H1 (cell line): ENCODE measurements at regions not wholly inside any gene's neighbourhood (a gene's known extent, or its start where the extent isn't known, plus 50 kb on each side); places are given as distances from the start of the nearest gene placed in this dataset.

Source experiments
- CTCF ChIA-PET: fragments of 300-600 bp; sonication (Branson Sonifier 250); formaldehyde crosslinking; loops from one replicate; lab custom pipeline; 2021; ENCODE audit not compliant: partially characterized antibody; lab: Charles Lee
- POLR2A ChIA-PET: fragments of 300-600 bp; sonication (Branson Sonifier 250); formaldehyde crosslinking; loops from one replicate; lab custom pipeline; 2021; ENCODE audit warnings: inconsistent platforms; ENCODE audit not compliant: partially characterized antibody; lab: Charles Lee
- DNase-seq, 2 experiments: peaks; one replicate each; pipeline versions ENCODE4 v3.0.0 to v3.0.0-alpha.2; 2010 to 2022; ENCODE audit warnings: low spot score in 2 of 2, low read depth in 1 of 2, mixed read lengths in 1 of 2
- FAIRE-seq: peaks from 2 replicates; lab custom pipeline; 2011; peaks lifted over from hg19 to GRCh38; lab: Jason Lieb, UNC
- H2AFZ ChIP-seq: 2 replicates; pipeline ENCODE4 v1.8.1; 2012; ENCODE audit warnings: low read length, inconsistent platforms
- H2AK5ac ChIP-seq: 2 replicates; pipeline ENCODE4 v1.6.1; 2013; ENCODE audit warnings: low read depth, low read length
- H2BK120ac ChIP-seq: replicated peaks from 2 replicates; pipeline ENCODE3; 2013; ENCODE audit warnings: low read depth, low read length, inconsistent platforms
- H2BK12ac ChIP-seq: 2 replicates; pipeline ENCODE4 v1.6.1; 2013; ENCODE audit warnings: low read depth, low read length
- H2BK15ac ChIP-seq: 2 replicates; pipeline ENCODE4 v1.6.1; 2013; ENCODE audit warnings: low read length
- H2BK20ac ChIP-seq: 2 replicates; pipeline ENCODE4 v1.6.1; 2013; ENCODE audit warnings: low read length
- H2BK5ac ChIP-seq: 2 replicates; pipeline ENCODE4 v1.6.1; 2013; ENCODE audit warnings: low read depth, low read length
- H3K14ac ChIP-seq: 2 replicates; pipeline ENCODE4 v1.6.1; 2013; ENCODE audit warnings: inconsistent platforms; ENCODE audit not compliant: insufficient read length
- H3K18ac ChIP-seq: 2 replicates; pipeline ENCODE4 v1.6.1; 2013; ENCODE audit warnings: low read length; ENCODE audit errors: extremely low read depth
- H3K23ac ChIP-seq: 2 replicates; pipeline ENCODE4 v1.6.1; 2013; ENCODE audit warnings: inconsistent platforms; ENCODE audit not compliant: insufficient read length
- H3K23me2 ChIP-seq: 2 replicates; pipeline ENCODE4 v1.6.1; 2013; ENCODE audit warnings: low read depth, low read length
- H3K27ac ChIP-seq: 2 replicates; pipeline ENCODE4 v1.6.1; 2011; ENCODE audit warnings: low read depth, low read length, inconsistent platforms
- H3K27me3 ChIP-seq, 4 experiments: replicated peaks in 1 of 4; 1 replicate in 1 of 4; 2 replicates in 3 of 4; pipeline versions ENCODE4 v1.6.1 to v1.8.1; 2011 to 2013; ENCODE audit warnings: low read length in 3 of 4, mild to moderate bottlenecking in 3 of 4, inconsistent platforms in 2 of 4, mixed read lengths in 2 of 4, moderate library complexity in 1 of 4; ENCODE audit not compliant: control insufficient read depth in 3 of 4, insufficient read depth in 3 of 4; ENCODE audit errors: extremely low read depth in 1 of 4
- H3K36me3 ChIP-seq, 4 experiments: 2 replicates each; pipeline versions ENCODE4 v1.6.1 to v1.8.1; 2011 to 2013; ENCODE audit warnings: mild to moderate bottlenecking in 4 of 4, low read length in 3 of 4, moderate library complexity in 2 of 4, control low read depth in 1 of 4, inconsistent platforms in 1 of 4; ENCODE audit not compliant: insufficient read depth in 4 of 4, control insufficient read depth in 2 of 4
- H3K4ac ChIP-seq: replicated peaks from 2 replicates; pipeline ENCODE3; 2013; ENCODE audit warnings: low read length, low read depth, mixed read lengths, inconsistent platforms; ENCODE audit not compliant: insufficient read length
- H3K4me1 ChIP-seq, 4 experiments: replicated peaks in 1 of 4; 1 replicate in 1 of 4; 2 replicates in 3 of 4; pipeline versions ENCODE4 v1.6.1 to v1.8.1; 2011 to 2013; ENCODE audit warnings: low read length in 3 of 4, inconsistent platforms in 2 of 4, mixed read lengths in 1 of 4; ENCODE audit not compliant: insufficient read depth in 4 of 4, control insufficient read depth in 3 of 4
- H3K4me2 ChIP-seq, 2 experiments: 2 replicates each; pipeline versions ENCODE4 v1.6.1 to v1.8.1; 2011 to 2013; ENCODE audit warnings: low read depth in 2 of 2, low read length in 2 of 2, control low read depth in 1 of 2, inconsistent platforms in 1 of 2, mild to moderate bottlenecking in 1 of 2; ENCODE audit not compliant: insufficient read depth in 1 of 2
- H3K4me3 ChIP-seq, 4 experiments: fragments of 200-600, 300-600 bp in 1 of 4; sonication (generic), shearing (Covaris generic), sonication (Bioruptor Twin) in 1 of 4; 2 replicates each; pipeline versions ENCODE4 v1.5.1 to v1.8.1; 2011 to 2016; ENCODE audit warnings: low read length in 4 of 4, low read depth in 3 of 4, control low read depth in 2 of 4, inconsistent platforms in 2 of 4, mild to moderate bottlenecking in 2 of 4, mixed read lengths in 1 of 4, moderate library complexity in 1 of 4; ENCODE audit not compliant: insufficient read depth in 2 of 4; ENCODE audit errors: extremely low read depth in 1 of 4
- H3K56ac ChIP-seq: replicated peaks from 2 replicates; pipeline ENCODE3; 2013; ENCODE audit warnings: low read depth, mild to moderate bottlenecking, mixed read lengths, low read length, inconsistent platforms; ENCODE audit not compliant: insufficient read length
- H3K79me1 ChIP-seq: 2 replicates; pipeline ENCODE4 v1.6.1; 2013; ENCODE audit warnings: low read depth, low read length, control low read depth
- H3K79me2 ChIP-seq, 2 experiments: 2 replicates each; pipeline versions ENCODE4 v1.6.1 to v1.8.1; 2012 to 2013; ENCODE audit warnings: low read length in 2 of 2, mild to moderate bottlenecking in 2 of 2, inconsistent platforms in 1 of 2; ENCODE audit not compliant: insufficient read depth in 2 of 2, control insufficient read depth in 1 of 2
- H3K9ac ChIP-seq, 4 experiments: replicated peaks in 1 of 4; 1 replicate in 1 of 4; 2 replicates in 3 of 4; pipeline versions ENCODE4 v1.6.1 to v1.8.1; 2011 to 2013; ENCODE audit warnings: low read depth in 3 of 4, low read length in 3 of 4, control low read depth in 2 of 4, mild to moderate bottlenecking in 2 of 4, moderate library complexity in 2 of 4, inconsistent platforms in 1 of 4; ENCODE audit errors: extremely low read depth in 1 of 4
- H3K9me3 ChIP-seq, 2 experiments: 2 replicates each; pipeline versions ENCODE4 v1.6.1 to v1.8.1; 2012 to 2013; ENCODE audit warnings: mild to moderate bottlenecking in 2 of 2, moderate library complexity in 2 of 2, control low read depth in 1 of 2, inconsistent platforms in 1 of 2, low read depth in 1 of 2, low read length in 1 of 2, mixed read lengths in 1 of 2; ENCODE audit not compliant: insufficient read depth in 2 of 2
- H4K20me1 ChIP-seq, 2 experiments: replicated peaks in 1 of 2; 2 replicates each; pipeline versions ENCODE3 to v1.8.1; 2011 to 2013; ENCODE audit warnings: inconsistent platforms in 2 of 2, low read length in 2 of 2, mild to moderate bottlenecking in 1 of 2; ENCODE audit not compliant: insufficient read depth in 2 of 2, control insufficient read depth in 1 of 2
- H4K5ac ChIP-seq: 2 replicates; pipeline ENCODE4 v1.6.1; 2013; ENCODE audit warnings: low read length, low read depth, mixed read lengths, inconsistent platforms; ENCODE audit not compliant: insufficient read length
- H4K8ac ChIP-seq: 2 replicates; pipeline ENCODE4 v1.8.0; 2013; ENCODE audit warnings: mild to moderate bottlenecking, moderate library complexity, low read length, inconsistent platforms; ENCODE audit not compliant: insufficient read depth; ENCODE audit errors: extremely low read depth
- H4K91ac ChIP-seq: replicated peaks from 2 replicates; pipeline ENCODE3; 2013; ENCODE audit warnings: low read length, mixed read lengths, inconsistent platforms; ENCODE audit not compliant: insufficient read length
- FOSL1 ChIP-seq: IDR thresholded peaks from 2 replicates; pipeline ENCODE4 v1.6.1; 2011; ENCODE audit warnings: mild to moderate bottlenecking, low read depth, low read length, moderate library complexity; ENCODE audit not compliant: insufficient read depth
- GABPA ChIP-seq: IDR thresholded peaks from 2 replicates; pipeline ENCODE4 v1.6.1; 2011; ENCODE audit warnings: mild to moderate bottlenecking, low read length, moderate library complexity, borderline replicate concordance; ENCODE audit not compliant: insufficient read depth
- HDAC2 ChIP-seq, 2 experiments: fragments of 300-600 bp in 1 of 2; sonication (generic) in 1 of 2; IDR thresholded peaks; 2 replicates each; pipeline ENCODE4 v1.6.1; 2011 to 2012; ENCODE audit warnings: low read depth in 2 of 2, low read length in 2 of 2, mild to moderate bottlenecking in 2 of 2, moderate library complexity in 2 of 2, borderline replicate concordance in 1 of 2, inconsistent platforms in 1 of 2
- PHF8 ChIP-seq: fragments of 200-600 bp; sonication (generic); conservative IDR thresholded peaks from 2 replicates; pipeline ENCODE4 v1.7.1; 2012; ENCODE audit warnings: low read depth, mild to moderate bottlenecking, inconsistent platforms, low read length, moderate library complexity
- SP1 ChIP-seq: IDR thresholded peaks from 2 replicates; pipeline ENCODE4 v1.6.1; 2011; ENCODE audit warnings: low read depth, low read length
- WGBS, 2 experiments: shearing (Covaris generic) in 1 of 2; methylation state at CpG; one replicate each; pipeline versions ENCODE4 v1.1.6 to v1.1.7; 2013 to 2015; ENCODE audit warnings: low lambda C conversion rate in 2 of 2, mixed read lengths in 2 of 2, inconsistent platforms in 1 of 2, low coverage in 1 of 2, missing lambda C conversion rate in 1 of 2; ENCODE audit not compliant: insufficient replicate concordance in 2 of 2, insufficient coverage in 1 of 2, insufficient read length in 1 of 2; ENCODE audit errors: extremely low coverage in 1 of 2, missing lambda C conversion rate in 1 of 2; 5-methylcytosine and 5-hydroxymethylcytosine counted together
- TF ChIP-seq, protein P1 (sequence below): IDR thresholded peaks from 2 replicates; pipeline ENCODE4 v1.6.1; 2012; ENCODE audit warnings: inconsistent platforms

DNA sequence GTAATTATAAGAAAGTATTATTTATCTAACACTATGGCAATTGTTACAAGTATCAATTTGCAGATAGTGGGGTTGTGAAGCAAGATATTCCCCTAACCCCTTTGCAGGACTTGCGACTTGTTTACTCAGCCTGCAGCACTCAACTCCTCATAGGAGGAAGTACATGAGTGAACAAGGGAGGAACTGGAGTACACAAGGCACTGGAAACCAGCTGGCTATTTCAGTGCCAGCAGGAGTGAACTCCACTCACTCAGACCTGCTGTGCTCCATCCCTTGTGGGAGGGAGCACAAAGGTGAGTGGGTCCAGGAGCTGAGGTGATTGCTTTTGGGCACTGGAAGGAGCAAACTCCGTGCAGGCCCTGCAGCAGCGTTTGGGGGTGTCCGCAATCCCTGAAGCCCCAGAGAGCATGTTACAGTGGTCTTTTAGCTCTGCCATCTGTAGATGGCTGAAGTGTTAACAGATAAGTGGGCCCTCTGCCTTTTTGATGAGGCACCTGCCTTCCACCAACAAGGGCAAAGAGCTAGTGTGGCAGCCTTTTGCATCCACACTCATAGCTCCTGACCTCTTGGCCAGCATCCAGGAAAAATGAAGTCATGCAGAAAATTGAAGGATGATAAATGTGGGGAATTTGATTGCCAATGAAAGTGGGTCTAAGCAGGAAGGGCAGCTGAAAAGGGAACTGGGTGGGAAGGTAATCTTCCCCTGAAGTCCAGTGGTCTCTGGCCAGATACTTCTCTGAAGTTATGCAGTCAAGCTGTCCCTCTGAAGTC is 802.2 kb upstream of the MIR17HG start:
- no peak overlapping the region for H4K5ac ChIP-seq
- no peak overlapping the region for H3K23ac ChIP-seq
- no peak overlapping the region for H3K27ac ChIP-seq
- H3K4me3 ChIP-seq = no peak overlapping the region
- no peak overlapping the region for H2BK5ac ChIP-seq
- ChIA-PET POLR2A (no interaction called here), CTCF (no interaction called here)
- no peak overlapping the region for H3K56ac ChIP-seq
- 93% methylated on average over 4 of the region's 4 CpGs; no CpG with 5 or more reads in 1 of the 2 experiments for WGBS, 2 experiments
- H2AK5ac ChIP-seq = no peak overlapping the region
- H3K18ac ChIP-seq = no peak overlapping the region
- no peak for TF ChIP-seq FOSL1
- no peak for TF ChIP-seq GABPA
- TF ChIP-seq, protein P1, sequence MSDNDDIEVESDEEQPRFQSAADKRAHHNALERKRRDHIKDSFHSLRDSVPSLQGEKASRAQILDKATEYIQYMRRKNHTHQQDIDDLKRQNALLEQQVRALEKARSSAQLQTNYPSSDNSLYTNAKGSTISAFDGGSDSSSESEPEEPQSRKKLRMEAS = no peak
- no peak for TF ChIP-seq HDAC2 (IDR thresholded peaks at IDR 0.05; ENCODE audit: borderline replicate concordance in 1 of 2, low read depth in 2 of 2, low read length in 2 of 2)
- TF ChIP-seq SP1 = no peak
- no peak for TF ChIP-seq PHF8
- DNase-seq (no peak), FAIRE-seq (no peak)
- no peak overlapping the region for H3K4ac ChIP-seq
- peak overlapping the region; percentile 39; the same call in 1 of the 2 replicates for H2AFZ ChIP-seq
- H3K79me2 ChIP-seq = no peaks in the 10 kb centered on the region
- H2BK15ac ChIP-seq = no peak overlapping the region
- H4K91ac ChIP-seq = no peak overlapping the region
- H2BK120ac ChIP-seq = no peak overlapping the region
- no peak overlapping the region for H2BK20ac ChIP-seq
- peaks cover 19 to 22% of the 10 kb centered on the region in 2 experiments for H3K9me3 ChIP-seq
- H3K36me3 ChIP-seq = 0 out of 8 replicates have a peak, but pooled peaks cover 0 to 3% (median 0%) of the 10 kb centered on the region in 4 experiments
- no peaks in the 10 kb centered on the region for H3K27me3 ChIP-seq
- no peak overlapping the region for H4K8ac ChIP-seq
- no peak overlapping the region for H2BK12ac ChIP-seq
- no peaks in the 10 kb centered on the region for H3K79me1 ChIP-seq
- no peak overlapping the region for H3K4me2 ChIP-seq
- H4K20me1 ChIP-seq = no peaks in the 10 kb centered on the region
- no peaks in the 10 kb centered on the region for H3K23me2 ChIP-seq
- H3K9ac ChIP-seq = no peak overlapping the region
- H3K14ac ChIP-seq = no peak overlapping the region
- H3K4me1 ChIP-seq = no peaks in the 10 kb centered on the region
